BJ (cell line): ENCODE measurements at regions not wholly inside any gene's neighbourhood (a gene's known extent, or its start where the extent isn't known, plus 50 kb on each side); places are given as distances from the start of the nearest gene placed in this dataset.
A peak's percentile ranks its signal among the peaks of the same experiment; 100 is the strongest.

Source experiments
- CTCF ChIA-PET: fragments of 350-600 bp; formaldehyde crosslinking; extraction: SDS; loops from one replicate; lab custom pipeline; 2021; ENCODE audit warnings: antibody characterized with exemption, inconsistent platforms; lab: Yijun Ruan, JAX
- POLR2A ChIA-PET: fragments of 300-600 bp; sonication (Branson Sonifier 250); formaldehyde crosslinking; extraction: SDS; loops from one replicate; lab custom pipeline; 2021; ENCODE audit warnings: antibody characterized with exemption; lab: Charles Lee
- DNase-seq: peaks from one replicate; pipeline ENCODE4 v3.0.0-alpha.2; 2011; ENCODE audit warnings: low read depth
- H3K27me3 ChIP-seq: 2 replicates; pipeline ENCODE4 v1.6.0; 2011; ENCODE audit warnings: low read length; ENCODE audit not compliant: control insufficient read depth, insufficient read depth
- H3K36me3 ChIP-seq: 2 replicates; pipeline ENCODE4 v1.5.1; 2011; ENCODE audit warnings: low read length; ENCODE audit not compliant: control insufficient read depth, insufficient read depth
- H3K4me3 ChIP-seq: 2 replicates; pipeline ENCODE4 v1.5.1; 2011; ENCODE audit warnings: low read depth, mild to moderate bottlenecking, control low read depth, low read length
- CTCF ChIP-seq: IDR thresholded peaks from 2 replicates; pipeline ENCODE4 v1.5.1; 2011; ENCODE audit warnings: low read depth, mild to moderate bottlenecking, control low read depth, inconsistent platforms, low read length, moderate library complexity; ENCODE audit not compliant: insufficient read depth

- ChIA-PET CTCF (interaction anchor here (0.8 to 1.3 kb wide), 3 partner anchors 12 to 274 kb away, joined by 3 to 6 read pairs (median 4); no protein-coding TSS in a partner anchor), POLR2A (no interaction called here)
- Histone ChIP-seq H3K27me3 (peaks cover 2% of the 10 kb centered on the region), H3K4me3 (no peak overlapping the region), H3K36me3 (no peaks in the 10 kb centered on the region)
- no peak for TF ChIP-seq CTCF
- no peak for DNase-seq
Observed at GRCh38 chr2:9774266-9774665, 69.0 kb upstream of the TAF1B start.

GRCh38 chr2:9775351-9775750, 67.9 kb upstream of the TAF1B start:
- CTCF ChIA-PET = interaction anchor here (1.2 to 1.3 kb wide), 2 partner anchors 24 to 273 kb away, joined by 3 to 6 read pairs; no protein-coding TSS in a partner anchor
- POLR2A ChIA-PET = no interaction called here
- Histone ChIP-seq H3K27me3 (peaks cover 2% of the 10 kb centered on the region), H3K36me3 (no peaks in the 10 kb centered on the region), H3K4me3 (no peak overlapping the region)
- no peak for DNase-seq
- TF ChIP-seq CTCF = no peak

DNA sequence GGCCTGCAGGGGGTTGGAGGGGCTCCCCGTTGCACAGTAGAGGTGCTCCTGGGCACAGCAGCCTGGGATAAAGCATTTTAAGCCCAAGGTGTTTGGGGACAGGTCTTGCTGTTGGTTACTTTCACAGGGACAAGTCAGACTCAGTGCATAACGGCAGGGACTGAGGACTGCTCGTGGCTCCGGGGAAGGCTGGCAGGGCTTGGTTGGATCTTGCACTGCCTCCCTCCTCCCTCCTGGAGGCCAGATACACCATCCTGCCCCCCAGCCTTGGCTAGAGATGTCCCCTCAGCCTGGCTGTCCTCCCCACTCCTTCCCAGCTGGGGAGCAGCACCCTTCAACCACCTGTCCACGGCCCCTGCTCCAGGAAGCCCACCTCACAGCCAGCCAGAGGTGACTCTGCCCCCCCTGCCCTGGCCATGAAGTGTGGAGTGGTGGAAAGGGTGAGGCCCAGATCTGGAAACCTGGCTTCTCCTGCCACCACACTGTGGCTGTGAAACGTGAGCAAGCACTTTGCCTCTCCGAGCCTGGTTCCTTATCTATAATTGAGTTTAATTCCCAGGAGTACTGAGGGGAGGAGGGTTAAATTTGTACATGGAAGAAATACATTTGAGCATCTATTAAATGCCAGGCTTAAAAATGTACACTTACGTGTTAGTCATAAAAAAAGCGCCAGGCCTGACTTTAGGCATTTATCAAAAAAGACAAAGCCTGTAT, 67.1 kb upstream of the TAF1B start:
- Histone ChIP-seq H3K27me3 (peaks cover 2% of the 10 kb centered on the region), H3K4me3 (no peak overlapping the region), H3K36me3 (no peaks in the 10 kb centered on the region)
- ChIA-PET POLR2A (no interaction called here), CTCF (interaction anchor here (1.0 kb wide), 1 partner anchor 7 kb away, joined by 3 read pairs; no protein-coding TSS in a partner anchor)
- DNase-seq = no peak
- no peak for TF ChIP-seq CTCF

- no peak for TF ChIP-seq CTCF
- peaks cover 2% of the 10 kb centered on the region for H3K27me3 ChIP-seq
- DNase-seq = no peak
- ChIA-PET POLR2A (no interaction called here), CTCF (interaction anchor here (0.8 to 1.0 kb wide), 3 partner anchors 8 to 271 kb away, joined by 3 read pairs; no protein-coding TSS in a partner anchor)
- no peak overlapping the region for H3K4me3 ChIP-seq
- no peaks in the 10 kb centered on the region for H3K36me3 ChIP-seq
Observed at GRCh38 chr2:9777081-9777480, 66.2 kb upstream of the TAF1B start.

GRCh38 chr2:9778012-9778411, 65.3 kb upstream of the TAF1B start:
- Histone ChIP-seq H3K4me3 (no peak overlapping the region), H3K36me3 (no peaks in the 10 kb centered on the region), H3K27me3 (peaks cover 2% of the 10 kb centered on the region)
- POLR2A ChIA-PET = no interaction called here
- CTCF ChIA-PET = interaction anchor here (0.9 to 3.1 kb wide), 2 partner anchors 8 to 270 kb away, joined by 3 to 17 read pairs; no protein-coding TSS in a partner anchor
- TF ChIP-seq CTCF = peak; percentile 46
- no peak for DNase-seq
